HEK293T (cell line): ENCODE measurements at regions not wholly inside any gene's neighbourhood (a gene's known extent, or its start where the extent isn't known, plus 50 kb on each side); places are given as distances from the start of the nearest gene placed in this dataset.

Source experiments
- CTBP1 ChIP-seq: fragments of 450-650 bp; IDR thresholded peaks from 2 replicates; pipeline ENCODE4 v1.6.1; 2016; ENCODE audit warnings: borderline replicate concordance
- PKNOX1 ChIP-seq: fragments of 450-650 bp; IDR thresholded peaks from 2 replicates; pipeline ENCODE4 v1.6.1; 2016
- SUZ12 ChIP-seq: fragments of 450-650 bp; IDR thresholded peaks from 2 replicates; pipeline ENCODE4 v1.6.1; 2016; ENCODE audit warnings: mild to moderate bottlenecking
- TARDBP ChIP-seq: fragments of 450-650 bp; IDR thresholded peaks from 2 replicates; pipeline ENCODE4 v1.6.1; 2016
- ZNF384 ChIP-seq: fragments of 450-650 bp; IDR thresholded peaks from 2 replicates; pipeline ENCODE4 v1.6.1; 2016

- TF ChIP-seq ZNF384 (no peak), CTBP1 (no peak), TARDBP (no peak), PKNOX1 (no peak), SUZ12 (no peak)
These were observed 533.7 kb downstream of the LIG4 start for GRCh38 chr13:107681600-107681999.
